ENCODE measurements at regions not wholly inside any gene's neighbourhood (a gene's known extent, or its start where the extent isn't known, plus 50 kb on each side); places are given as distances from the start of the nearest gene placed in this dataset.

GRCh38 chr20:56816349-56816748 lies 187.2 kb downstream of the TFAP2C start:
- Histone ChIP-seq H3K9me2 (replicated peaks; ENCODE audit: insufficient read depth) (no peaks in the 10 kb centered on the region), H3K27me3 (peaks cover 6% of the 10 kb centered on the region), H3K4me2 (no peak overlapping the region), H3K9me3 (ENCODE audit: low read depth) (no peaks in the 10 kb centered on the region), H3K36me3 (replicated peaks; ENCODE audit: insufficient read depth, low read depth) (no peaks in the 10 kb centered on the region), H2AFZ (no peak overlapping the region), H3K79me2 (no peaks in the 10 kb centered on the region), H4K20me1 (ENCODE audit: insufficient read depth, poor library complexity, severe bottlenecking) (no peaks in the 10 kb centered on the region), H3K27ac (no peak overlapping the region), H3K4me3 (no peak overlapping the region), H3K4me1 (ENCODE audit: insufficient read depth) (no peaks in the 10 kb centered on the region)
- 75% methylated on average over 7 of the region's 7 CpGs for WGBS (ENCODE audit: low lambda C conversion rate, missing lambda C conversion rate)
- TF ChIP-seq EZH2 (IDR thresholded peaks at IDR 0.05; ENCODE audit: borderline replicate concordance) = no peak
- TF ChIP-seq, protein P1, sequence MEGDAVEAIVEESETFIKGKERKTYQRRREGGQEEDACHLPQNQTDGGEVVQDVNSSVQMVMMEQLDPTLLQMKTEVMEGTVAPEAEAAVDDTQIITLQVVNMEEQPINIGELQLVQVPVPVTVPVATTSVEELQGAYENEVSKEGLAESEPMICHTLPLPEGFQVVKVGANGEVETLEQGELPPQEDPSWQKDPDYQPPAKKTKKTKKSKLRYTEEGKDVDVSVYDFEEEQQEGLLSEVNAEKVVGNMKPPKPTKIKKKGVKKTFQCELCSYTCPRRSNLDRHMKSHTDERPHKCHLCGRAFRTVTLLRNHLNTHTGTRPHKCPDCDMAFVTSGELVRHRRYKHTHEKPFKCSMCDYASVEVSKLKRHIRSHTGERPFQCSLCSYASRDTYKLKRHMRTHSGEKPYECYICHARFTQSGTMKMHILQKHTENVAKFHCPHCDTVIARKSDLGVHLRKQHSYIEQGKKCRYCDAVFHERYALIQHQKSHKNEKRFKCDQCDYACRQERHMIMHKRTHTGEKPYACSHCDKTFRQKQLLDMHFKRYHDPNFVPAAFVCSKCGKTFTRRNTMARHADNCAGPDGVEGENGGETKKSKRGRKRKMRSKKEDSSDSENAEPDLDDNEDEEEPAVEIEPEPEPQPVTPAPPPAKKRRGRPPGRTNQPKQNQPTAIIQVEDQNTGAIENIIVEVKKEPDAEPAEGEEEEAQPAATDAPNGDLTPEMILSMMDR (IDR thresholded peaks at IDR 0.05; ENCODE audit: poor library complexity) = no peak
- TF ChIP-seq EZH2phosphoT487 (IDR thresholded peaks at IDR 0.05; ENCODE audit: low read depth, severe bottlenecking, unreplicated experiment) = no peak
- DNase-seq (ENCODE audit: low spot score) = no peak

GRCh38 chr20:56817780-56818675 lies 188.9 kb downstream of the TFAP2C start:
- Histone ChIP-seq H3K36me3 (replicated peaks; ENCODE audit: insufficient read depth, low read depth) (no peaks in the 10 kb centered on the region), H3K79me2 (no peaks in the 10 kb centered on the region), H3K27me3 (peaks cover 6% of the 10 kb centered on the region), H3K9me2 (replicated peaks; ENCODE audit: insufficient read depth) (no peaks in the 10 kb centered on the region), H2AFZ (no peak overlapping the region), H3K4me2 (no peak overlapping the region), H4K20me1 (ENCODE audit: insufficient read depth, poor library complexity, severe bottlenecking) (no peaks in the 10 kb centered on the region), H3K27ac (no peak overlapping the region), H3K4me1 (ENCODE audit: insufficient read depth) (no peaks in the 10 kb centered on the region), H3K9me3 (ENCODE audit: low read depth) (no peaks in the 10 kb centered on the region), H3K4me3 (no peak overlapping the region)
- DNase-seq (ENCODE audit: low spot score) = no peak
- TF ChIP-seq, protein P1 (IDR thresholded peaks at IDR 0.05; ENCODE audit: poor library complexity) = no peak
- TF ChIP-seq EZH2 (IDR thresholded peaks at IDR 0.05; ENCODE audit: borderline replicate concordance) (no peak), EZH2phosphoT487 (IDR thresholded peaks at IDR 0.05; ENCODE audit: low read depth, severe bottlenecking, unreplicated experiment) (no peak)
- 87% methylated on average over 6 of the region's 6 CpGs for WGBS (ENCODE audit: low lambda C conversion rate, missing lambda C conversion rate)

- Histone ChIP-seq H3K9me2 (replicated peaks; ENCODE audit: insufficient read depth) (no peaks in the 10 kb centered on the region), H3K4me3 (no peak overlapping the region), H3K79me2 (no peaks in the 10 kb centered on the region), H3K4me2 (no peak overlapping the region), H3K36me3 (replicated peaks; ENCODE audit: insufficient read depth, low read depth) (no peaks in the 10 kb centered on the region), H3K4me1 (ENCODE audit: insufficient read depth) (no peaks in the 10 kb centered on the region), H3K27me3 (peaks cover 6% of the 10 kb centered on the region), H3K9me3 (ENCODE audit: low read depth) (no peaks in the 10 kb centered on the region), H3K27ac (no peak overlapping the region), H2AFZ (no peak overlapping the region), H4K20me1 (ENCODE audit: insufficient read depth, poor library complexity, severe bottlenecking) (no peaks in the 10 kb centered on the region)
- WGBS (ENCODE audit: low lambda C conversion rate, missing lambda C conversion rate) = 86% methylated on average over 3 of the region's 3 CpGs
- DNase-seq (ENCODE audit: low spot score) = no peak
- TF ChIP-seq EZH2phosphoT487 (IDR thresholded peaks at IDR 0.05; ENCODE audit: low read depth, severe bottlenecking, unreplicated experiment) = no peak
- TF ChIP-seq, protein P1 (IDR thresholded peaks at IDR 0.05; ENCODE audit: poor library complexity) = no peak
- no peak for TF ChIP-seq EZH2 (IDR thresholded peaks at IDR 0.05; ENCODE audit: borderline replicate concordance)
These were observed 191.9 kb downstream of the TFAP2C start for GRCh38 chr20:56820984-56821383.
